ENCODE measurements at regions not wholly inside any gene's neighbourhood (a gene's known extent, or its start where the extent isn't known, plus 50 kb on each side); places are given as distances from the start of the nearest gene placed in this dataset.

- TF ChIP-seq, protein P1, sequence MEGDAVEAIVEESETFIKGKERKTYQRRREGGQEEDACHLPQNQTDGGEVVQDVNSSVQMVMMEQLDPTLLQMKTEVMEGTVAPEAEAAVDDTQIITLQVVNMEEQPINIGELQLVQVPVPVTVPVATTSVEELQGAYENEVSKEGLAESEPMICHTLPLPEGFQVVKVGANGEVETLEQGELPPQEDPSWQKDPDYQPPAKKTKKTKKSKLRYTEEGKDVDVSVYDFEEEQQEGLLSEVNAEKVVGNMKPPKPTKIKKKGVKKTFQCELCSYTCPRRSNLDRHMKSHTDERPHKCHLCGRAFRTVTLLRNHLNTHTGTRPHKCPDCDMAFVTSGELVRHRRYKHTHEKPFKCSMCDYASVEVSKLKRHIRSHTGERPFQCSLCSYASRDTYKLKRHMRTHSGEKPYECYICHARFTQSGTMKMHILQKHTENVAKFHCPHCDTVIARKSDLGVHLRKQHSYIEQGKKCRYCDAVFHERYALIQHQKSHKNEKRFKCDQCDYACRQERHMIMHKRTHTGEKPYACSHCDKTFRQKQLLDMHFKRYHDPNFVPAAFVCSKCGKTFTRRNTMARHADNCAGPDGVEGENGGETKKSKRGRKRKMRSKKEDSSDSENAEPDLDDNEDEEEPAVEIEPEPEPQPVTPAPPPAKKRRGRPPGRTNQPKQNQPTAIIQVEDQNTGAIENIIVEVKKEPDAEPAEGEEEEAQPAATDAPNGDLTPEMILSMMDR (IDR thresholded peaks at IDR 0.05; ENCODE audit: low read depth, low read length): no peak
- no peak for DNase-seq (ENCODE audit: extremely low read depth, low read depth)
These were observed 357.0 kb upstream of the MKI67 start for GRCh38 chr10:128483216-128483615.

- TF ChIP-seq, protein P1 (IDR thresholded peaks at IDR 0.05; ENCODE audit: low read depth, low read length): no peak
- no peak for DNase-seq (ENCODE audit: extremely low read depth, low read depth)
These were observed 357.8 kb upstream of the MKI67 start for GRCh38 chr10:128484041-128484440.

- no peak for DNase-seq (ENCODE audit: extremely low read depth, low read depth)
- TF ChIP-seq, protein P1 (IDR thresholded peaks at IDR 0.05; ENCODE audit: low read depth, low read length): no peak
These were observed 359.5 kb upstream of the MKI67 start for GRCh38 chr10:128485701-128486235.

GRCh38 chr10:128487517-128487916 lies 361.3 kb upstream of the MKI67 start:
- DNase-seq (ENCODE audit: extremely low read depth, low read depth): no peak
- TF ChIP-seq, protein P1 (IDR thresholded peaks at IDR 0.05; ENCODE audit: low read depth, low read length): no peak

- TF ChIP-seq, protein P1 (IDR thresholded peaks at IDR 0.05; ENCODE audit: low read depth, low read length): no peak
- no peak for DNase-seq (ENCODE audit: extremely low read depth, low read depth)
These were observed 363.4 kb upstream of the MKI67 start for GRCh38 chr10:128489324-128490247.

DNA sequence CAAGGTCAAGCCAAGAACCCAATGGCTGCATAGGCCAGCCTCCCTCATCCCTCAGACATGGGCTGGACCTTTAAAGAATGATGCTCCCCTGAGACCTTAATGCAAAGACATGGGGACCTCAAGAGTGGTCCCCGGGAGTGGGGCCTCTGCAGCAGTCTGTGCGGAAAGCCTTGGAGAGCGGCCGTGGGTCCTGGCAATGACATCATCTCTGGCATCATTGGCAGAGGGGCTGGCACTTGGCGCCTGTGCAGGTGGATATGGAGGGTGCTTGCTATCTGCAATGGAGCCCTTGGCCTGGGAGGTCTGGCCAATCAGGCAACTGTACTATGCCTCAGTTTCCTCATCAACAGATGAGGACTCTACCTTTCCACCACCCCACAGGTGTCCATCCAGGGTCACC lies 365.5 kb upstream of the MKI67 start:
- DNase-seq (ENCODE audit: extremely low read depth, low read depth): no peak
- TF ChIP-seq, protein P1 (IDR thresholded peaks at IDR 0.05; ENCODE audit: low read depth, low read length): no peak

GRCh38 chr10:128493811-128494210 lies 367.6 kb upstream of the MKI67 start:
- no peak for DNase-seq (ENCODE audit: extremely low read depth, low read depth)
- TF ChIP-seq, protein P1 (IDR thresholded peaks at IDR 0.05; ENCODE audit: low read depth, low read length): no peak
